Cardiac fibroblast (primary cell): ENCODE measurements at regions not wholly inside any gene's neighbourhood (a gene's known extent, or its start where the extent isn't known, plus 50 kb on each side); places are given as distances from the start of the nearest gene placed in this dataset.

ENCODE experiments used
- DNase-seq, 2 donors: peaks; one replicate each; pipeline versions ENCODE4 v3.0.0 to v3.0.0-alpha.2; 2010; ENCODE audit warnings: low read depth in 2 of 2
- H3K4me3 ChIP-seq, 2 donors: replicated peaks in 1 of 2; 1 replicate in 1 of 2; 2 replicates in 1 of 2; pipeline ENCODE4 v1.5.1; 2011; ENCODE audit warnings: low read depth in 2 of 2, low read length in 2 of 2, mild to moderate bottlenecking in 2 of 2, moderate library complexity in 1 of 2
- CTCF ChIP-seq: IDR thresholded peaks from one replicate; pipeline ENCODE4 v1.5.1; 2011; ENCODE audit warnings: low read depth, mild to moderate bottlenecking, low read length, inconsistent platforms

- H3K4me3 ChIP-seq = no peak overlapping the region
- no peak for DNase-seq
- no peak for TF ChIP-seq CTCF
Observed at GRCh38 chr17:13310858-13311257, 290.9 kb downstream of the HS3ST3A1 start.

- peak; percentile 78 to 93 for DNase-seq
- no peak overlapping the region for H3K4me3 ChIP-seq
- peak; percentile 64 for TF ChIP-seq CTCF
Observed at GRCh38 chr17:13306310-13306962, 288.6 kb upstream of the ELAC2 start.

GRCh38 chr17:13302983-13303382, 285.2 kb upstream of the ELAC2 start:
- TF ChIP-seq CTCF = no peak
- no peak for DNase-seq
- no peak overlapping the region for H3K4me3 ChIP-seq

- no peak overlapping the region for H3K4me3 ChIP-seq
- no peak for TF ChIP-seq CTCF
- no peak for DNase-seq
Observed at GRCh38 chr17:13302419-13302818, 284.6 kb upstream of the ELAC2 start.

GRCh38 chr17:13297183-13297582, 279.4 kb upstream of the ELAC2 start:
- no peak for DNase-seq
- no peak for TF ChIP-seq CTCF

GRCh38 chr17:13293421-13293820, 275.6 kb upstream of the ELAC2 start:
- H3K4me3 ChIP-seq = no peak overlapping the region
- no peak for DNase-seq
- no peak for TF ChIP-seq CTCF

More at GRCh38 chr17:13297183-13297582, 279.4 kb upstream of the ELAC2 start:
- H3K4me3 ChIP-seq = no peak overlapping the region

GRCh38 chr17:13292291-13292690, 274.5 kb upstream of the ELAC2 start:
- no peak for DNase-seq
- H3K4me3 ChIP-seq = no peak overlapping the region
- TF ChIP-seq CTCF = no peak
